ENCODE measurements at regions not wholly inside any gene's neighbourhood (a gene's known extent, or its start where the extent isn't known, plus 50 kb on each side); places are given as distances from the start of the nearest gene placed in this dataset.
A peak's percentile ranks its signal among the peaks of the same experiment; 100 is the strongest.
"Not testable (repeated sequence)": the region's sequence is repeated elsewhere in the genome, so short reads cannot be mapped to it uniquely, and the experiment has no call there.

DNA sequence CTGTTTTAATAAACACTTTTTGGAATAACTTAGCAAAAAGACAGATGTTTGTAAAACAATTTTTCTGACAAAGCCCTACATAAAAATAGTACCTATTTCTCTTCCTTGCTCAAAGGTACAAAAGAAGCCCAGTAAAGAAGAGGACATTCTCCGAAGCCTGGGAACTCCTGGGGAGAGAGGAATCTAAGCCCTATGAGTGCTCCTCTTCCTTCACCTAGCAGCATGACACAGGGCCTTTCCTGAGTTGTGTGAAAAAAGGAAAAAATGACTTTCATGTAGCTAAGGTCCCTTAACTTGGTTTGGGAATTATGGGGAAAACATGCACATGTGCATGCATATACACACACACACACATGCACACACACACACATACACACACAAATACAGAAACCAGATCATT lies 586.9 kb downstream of the TMA16 start:
- DNase-seq, result no peak

GRCh38 chr4:164081801-164082200 lies 587.3 kb downstream of the TMA16 start:
- no peak for DNase-seq

- DNase-seq, result no peak
These were observed 593.2 kb downstream of the TMA16 start for GRCh38 chr4:164087733-164088132.

DNA sequence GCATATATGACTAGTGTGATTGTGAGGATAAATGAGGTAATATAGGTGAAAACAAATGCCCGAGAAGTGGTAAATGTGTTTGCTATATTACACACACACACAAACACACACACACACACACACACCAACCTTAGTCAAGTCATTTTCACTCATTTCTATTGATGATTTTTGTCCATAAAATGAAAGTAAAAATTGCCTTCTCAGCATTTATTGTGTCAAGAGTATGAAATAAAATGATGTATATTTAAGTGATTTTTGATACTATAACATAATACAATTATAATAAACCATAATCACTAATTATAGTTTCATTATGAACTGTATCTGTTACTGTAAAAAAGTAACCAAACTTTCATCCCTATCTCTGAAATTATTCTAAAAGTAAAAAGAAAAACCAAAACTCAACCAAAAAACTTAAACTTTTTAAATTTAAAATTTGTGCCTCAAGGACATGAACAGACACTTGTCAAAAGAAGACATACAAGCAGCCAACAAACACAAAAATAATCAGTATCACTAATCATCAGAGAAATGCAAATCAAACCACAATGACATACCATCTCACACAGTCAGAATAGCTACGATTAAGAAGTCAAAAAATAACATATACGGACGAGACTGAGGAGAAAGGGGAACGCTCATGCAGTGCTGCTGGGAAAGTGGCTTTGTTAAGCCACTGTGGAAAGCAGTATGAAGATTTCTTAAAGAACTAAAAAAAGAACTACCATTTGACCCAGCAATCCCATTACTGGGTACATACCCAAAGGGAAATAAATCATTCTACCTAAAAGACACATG lies 601.0 kb downstream of the TMA16 start:
- DNase-seq, result no peak

DNA sequence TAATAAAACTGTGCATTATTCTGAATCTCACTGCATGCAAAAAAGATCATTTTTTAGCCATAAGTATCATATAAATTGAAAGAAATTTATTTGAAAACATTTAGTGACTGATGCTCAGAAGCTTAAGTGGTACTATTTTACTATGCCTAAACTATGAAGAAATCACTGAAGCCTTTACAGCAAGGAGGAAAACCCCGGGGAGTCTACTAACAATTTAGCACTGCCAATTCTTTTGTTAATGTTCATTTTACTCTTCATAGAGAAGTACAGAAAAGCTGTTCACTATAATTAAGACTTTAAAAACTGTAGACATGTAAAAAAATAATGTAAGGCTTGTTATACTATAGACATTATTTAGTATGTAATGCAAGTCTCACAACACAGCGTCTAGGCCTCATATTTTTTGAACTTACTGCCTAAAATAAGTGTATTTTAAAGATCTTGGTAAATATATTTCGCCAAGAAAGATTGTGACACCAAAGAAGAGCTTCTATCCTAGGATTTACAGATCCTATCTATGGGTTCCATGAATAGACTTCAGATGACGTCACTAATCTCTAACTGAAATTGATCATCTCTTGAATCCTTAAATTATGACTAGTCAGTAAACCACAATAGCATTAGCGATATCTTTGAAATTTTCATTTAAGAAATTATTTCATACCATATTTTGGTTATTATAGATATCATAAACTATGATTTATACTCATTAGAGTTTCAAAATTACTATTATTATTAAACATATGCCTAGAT lies 602.5 kb downstream of the TMA16 start:
- no peak for DNase-seq

DNA sequence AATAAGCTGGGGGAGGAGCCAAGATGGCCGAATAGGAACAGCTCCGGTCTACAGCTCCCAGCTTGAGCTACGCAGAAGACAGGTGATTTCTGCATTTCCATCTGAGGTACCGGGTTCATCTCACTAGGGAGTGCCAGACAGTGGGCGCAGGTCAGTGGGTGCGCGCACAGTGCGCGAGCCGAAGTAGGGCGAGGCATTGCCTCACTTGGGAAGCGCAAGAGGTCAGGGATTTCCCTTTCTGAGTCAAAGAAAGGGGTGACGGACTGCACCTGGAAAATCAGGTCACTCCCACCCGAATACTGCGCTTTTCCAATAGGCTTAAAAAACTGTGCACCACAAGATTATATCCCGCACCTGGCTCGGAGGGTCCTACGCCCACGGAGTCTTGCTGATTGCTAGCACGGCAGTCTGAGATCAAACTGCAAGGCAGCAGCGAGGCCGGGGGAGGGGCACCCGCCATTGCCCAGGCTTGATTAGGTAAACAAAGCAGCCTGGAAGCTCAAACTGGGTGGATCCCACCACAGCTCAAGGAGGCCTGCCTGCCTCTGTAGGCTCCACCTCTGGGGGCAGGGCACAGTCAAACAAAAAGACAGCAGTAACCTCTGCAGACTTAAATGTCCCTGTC lies 606.4 kb downstream of the TMA16 start:
- not testable (repeated sequence) for DNase-seq

DNA sequence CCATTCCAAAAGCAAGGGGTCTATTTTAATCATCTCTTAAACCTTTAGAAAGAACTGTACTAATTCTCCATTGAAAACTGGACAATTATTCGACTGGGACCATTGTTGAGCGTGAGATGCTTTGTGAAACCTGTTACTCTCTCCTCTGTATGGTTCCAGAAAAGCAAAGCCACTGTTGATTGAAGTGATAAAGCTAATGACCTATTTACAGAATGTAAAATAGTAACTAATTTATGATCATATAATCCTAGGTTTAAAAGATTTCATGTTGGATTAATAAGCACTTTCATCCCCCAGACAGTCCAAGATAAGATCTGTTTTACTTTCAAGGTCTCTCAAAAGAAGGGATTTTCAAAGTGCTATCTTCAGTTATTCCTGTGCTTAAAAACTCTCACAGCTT lies 614.5 kb downstream of the TMA16 start:
- no peak for DNase-seq

- DNase-seq, result no peak
These were observed 615.0 kb downstream of the TMA16 start for GRCh38 chr4:164109503-164109902.

- no peak for DNase-seq
These were observed 620.7 kb downstream of the TMA16 start for GRCh38 chr4:164115236-164115635.

DNA sequence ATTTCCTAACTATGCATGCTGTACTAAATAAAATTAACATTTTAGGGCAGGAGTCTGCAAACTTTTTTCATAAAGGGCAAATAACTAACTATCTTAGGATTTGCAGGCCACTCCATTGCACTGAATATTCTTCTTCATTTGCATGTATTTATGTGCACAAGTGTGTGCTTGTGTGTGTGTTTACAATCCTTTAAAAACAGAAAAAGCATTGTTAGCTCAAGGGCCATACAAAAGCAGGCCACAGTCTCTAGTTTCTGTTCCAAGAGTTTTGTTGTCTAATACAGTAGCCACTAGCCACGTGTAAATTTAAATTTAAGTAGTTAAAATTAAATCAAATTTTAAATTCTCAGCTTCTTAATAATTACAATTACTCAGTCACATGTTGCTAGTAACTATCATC lies 621.8 kb downstream of the TMA16 start:
- peak in 9 of 56 donors; percentile 4 to 62 (median 27) for DNase-seq

GRCh38 chr4:164134388-164134787 lies 619.5 kb upstream of the SMIM31 start:
- DNase-seq, result no peak

GRCh38 chr4:164136180-164136616 lies 617.7 kb upstream of the SMIM31 start:
- DNase-seq, result no peak

- DNase-seq, result no peak
These were observed 615.4 kb upstream of the SMIM31 start for GRCh38 chr4:164138521-164138920.

GRCh38 chr4:164139291-164139690 lies 614.6 kb upstream of the SMIM31 start:
- no peak for DNase-seq

DNA sequence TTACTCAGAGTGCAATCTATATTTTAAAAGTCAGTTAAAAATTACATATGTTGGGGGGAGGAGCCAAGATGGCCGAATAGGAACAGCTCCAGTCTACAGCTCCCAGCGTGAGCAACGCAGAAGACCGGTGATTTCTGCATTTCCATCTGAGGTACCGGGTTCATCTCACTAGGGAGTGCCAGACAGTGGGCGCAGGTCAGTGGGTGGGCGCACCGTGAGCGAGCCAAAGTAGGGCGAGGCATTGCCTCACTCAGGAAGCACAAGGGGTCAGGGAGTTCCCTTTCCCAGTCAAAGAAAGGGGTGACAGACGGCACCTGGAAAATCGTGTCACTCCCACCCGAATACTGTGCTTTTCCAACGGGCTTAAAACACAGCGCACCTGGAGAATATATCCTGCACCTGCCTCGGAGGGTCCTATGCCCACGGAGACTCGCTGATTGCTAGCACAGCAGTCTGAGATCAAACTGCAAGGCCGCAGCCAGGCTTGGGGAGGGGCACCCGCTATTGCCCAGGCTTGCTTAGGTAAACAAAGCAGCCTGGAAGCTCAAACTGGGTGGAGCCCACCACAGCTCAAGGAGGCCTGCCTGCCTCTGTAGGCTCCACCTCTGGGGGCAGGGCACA lies 612.1 kb upstream of the SMIM31 start:
- not testable (repeated sequence) for DNase-seq

DNA sequence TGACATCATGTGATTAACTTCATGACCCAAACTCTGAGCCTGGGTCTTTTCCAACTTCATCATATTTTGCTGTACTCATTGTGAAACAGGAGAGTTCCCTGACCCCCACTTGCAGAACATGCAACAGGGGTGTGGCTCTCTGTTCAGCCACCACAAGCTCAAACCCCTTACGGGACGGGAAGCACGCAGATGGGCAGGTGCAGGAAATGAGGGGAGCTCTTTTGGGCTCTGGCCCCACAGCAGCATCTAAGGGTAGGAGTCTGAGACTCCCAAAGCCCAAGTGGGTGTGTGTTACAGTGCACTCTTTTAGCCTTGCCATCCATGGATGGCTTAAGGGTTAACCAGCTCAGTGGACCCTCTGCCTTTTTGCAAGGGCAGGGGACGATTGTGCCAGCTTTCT lies 599.5 kb upstream of the SMIM31 start:
- no peak for DNase-seq

GRCh38 chr4:164169591-164169990 lies 584.3 kb upstream of the SMIM31 start:
- no peak for DNase-seq

- peak in 5 of 56 donors; percentile 2 to 47 (median 4) for DNase-seq
These were observed 576.8 kb upstream of the SMIM31 start for GRCh38 chr4:164177153-164177552.

DNA sequence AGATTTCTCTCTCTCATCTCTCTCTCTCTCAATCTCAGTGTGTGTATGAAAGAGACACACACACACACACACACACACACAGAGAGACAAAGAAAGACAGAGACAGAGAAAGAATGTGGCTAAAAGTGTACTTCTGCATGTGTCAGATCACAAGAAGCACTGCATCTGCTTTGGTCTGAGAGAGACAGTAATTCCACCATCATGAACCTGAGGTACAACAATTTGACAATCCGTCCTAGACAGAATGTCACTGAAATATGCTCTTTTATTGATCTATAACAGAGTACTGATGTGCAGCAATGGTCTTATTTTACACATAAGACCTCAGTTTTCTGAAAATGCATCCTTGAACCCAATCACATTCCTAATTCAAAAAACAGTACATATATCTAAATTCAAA lies 576.2 kb upstream of the SMIM31 start:
- peak in 1 of 56 donors; percentile 5 for DNase-seq

- DNase-seq, result no peak
These were observed 565.7 kb upstream of the SMIM31 start for GRCh38 chr4:164188236-164188635.

GRCh38 chr4:164192844-164193243 lies 561.1 kb upstream of the SMIM31 start:
- no peak for DNase-seq

- no peak for DNase-seq
These were observed 560.3 kb upstream of the SMIM31 start for GRCh38 chr4:164193676-164194075.

Data from amygdala (tissue), 56 donors.